ENCODE measurements at regions not wholly inside any gene's neighbourhood (a gene's known extent, or its start where the extent isn't known, plus 50 kb on each side); places are given as distances from the start of the nearest gene placed in this dataset.

GRCh38 chr7:156206174-156206573 lies 393.9 kb upstream of the SHH start:
- H3K4me3 ChIP-seq (ENCODE audit: low read depth, low read length), result no peak overlapping the region
- DNase-seq (ENCODE audit: low read depth), result no peak
- TF ChIP-seq CTCF (IDR thresholded peaks at IDR 0.05; ENCODE audit: control insufficient read depth, extremely low read depth, insufficient read depth), result no peak

DNA sequence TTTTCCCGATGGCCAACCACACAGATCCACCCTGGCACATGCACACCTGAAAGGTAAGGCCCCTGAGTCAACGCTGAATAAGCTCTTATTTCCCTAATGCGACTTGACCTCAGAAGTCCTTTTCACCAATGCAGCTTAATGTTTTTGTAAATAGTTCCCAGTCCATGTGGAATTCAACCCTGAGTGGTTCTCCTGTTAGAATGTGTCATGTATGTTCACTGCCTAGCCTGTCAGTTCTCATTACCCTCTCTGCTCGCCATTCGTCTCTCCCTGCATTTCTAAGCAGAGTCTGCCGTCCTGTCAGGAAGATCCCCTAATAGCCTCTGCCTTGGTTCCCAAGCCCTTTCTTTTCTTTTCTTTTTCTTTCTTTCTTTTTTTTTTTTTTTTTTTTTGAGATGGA lies 392.6 kb upstream of the SHH start:
- no peak for TF ChIP-seq CTCF (IDR thresholded peaks at IDR 0.05; ENCODE audit: control insufficient read depth, extremely low read depth, insufficient read depth)
- no peak for DNase-seq (ENCODE audit: low read depth)
- H3K4me3 ChIP-seq (ENCODE audit: low read depth, low read length), result no peak overlapping the region

DNA sequence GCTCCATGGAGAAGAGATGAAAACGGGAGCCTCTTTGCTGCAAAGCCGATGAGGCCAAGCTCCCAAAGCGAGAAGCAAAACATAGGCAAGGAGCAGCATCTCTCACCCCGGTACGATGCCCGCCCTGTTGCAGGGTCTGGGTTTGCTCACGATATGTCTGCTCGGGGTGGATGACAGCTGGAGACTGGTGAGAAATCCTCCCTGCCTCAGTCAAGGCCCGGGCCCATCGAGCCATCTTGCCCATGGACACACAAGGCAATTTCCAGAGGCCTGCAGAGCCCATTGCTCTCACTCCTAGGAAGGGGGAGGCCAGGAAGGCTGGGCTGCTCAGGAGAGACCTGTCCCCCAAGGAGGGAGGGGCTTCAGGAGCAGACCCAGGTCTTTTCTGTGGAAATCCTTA lies 391.7 kb upstream of the SHH start:
- no peak for TF ChIP-seq CTCF (IDR thresholded peaks at IDR 0.05; ENCODE audit: control insufficient read depth, extremely low read depth, insufficient read depth)
- H3K4me3 ChIP-seq (ENCODE audit: low read depth, low read length), result no peak overlapping the region

GRCh38 chr7:156198277-156198676 lies 386.0 kb upstream of the SHH start:
- no peak for TF ChIP-seq CTCF (IDR thresholded peaks at IDR 0.05; ENCODE audit: control insufficient read depth, extremely low read depth, insufficient read depth)
- H3K4me3 ChIP-seq (ENCODE audit: low read depth, low read length), result no peak overlapping the region
- DNase-seq (ENCODE audit: low read depth), result no peak

More for the DNA sequence above, 391.7 kb upstream of the SHH start:
- no peak for DNase-seq (ENCODE audit: low read depth)

DNA sequence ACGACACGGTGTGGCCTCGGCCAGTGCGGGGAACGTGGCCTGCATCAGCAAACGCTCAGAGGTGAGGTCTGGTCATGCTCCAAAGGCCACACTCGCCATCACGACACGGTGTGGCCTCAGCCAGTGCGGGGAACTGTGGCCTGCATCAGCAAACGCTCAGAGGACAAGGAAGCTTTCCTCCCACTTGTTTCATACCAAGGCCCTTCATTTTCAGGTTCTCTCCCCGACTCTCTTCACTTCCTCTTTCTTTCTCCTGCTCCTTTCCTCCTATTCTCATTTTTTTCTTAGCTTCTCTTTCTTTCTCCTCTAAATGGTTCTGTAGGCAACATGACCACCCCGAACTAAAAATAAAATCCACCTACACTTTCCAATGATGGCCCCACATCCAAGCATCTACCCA lies 384.4 kb upstream of the SHH start:
- no peak for TF ChIP-seq CTCF (IDR thresholded peaks at IDR 0.05; ENCODE audit: control insufficient read depth, extremely low read depth, insufficient read depth)
- no peak overlapping the region for H3K4me3 ChIP-seq (ENCODE audit: low read depth, low read length)
- no peak for DNase-seq (ENCODE audit: low read depth)

GRCh38 chr7:156195276-156195675 lies 383.0 kb upstream of the SHH start:
- H3K4me3 ChIP-seq (ENCODE audit: low read depth, low read length), result no peak overlapping the region
- TF ChIP-seq CTCF (IDR thresholded peaks at IDR 0.05; ENCODE audit: control insufficient read depth, extremely low read depth, insufficient read depth), result no peak
- DNase-seq (ENCODE audit: low read depth), result no peak

GRCh38 chr7:156194813-156195212 lies 382.6 kb upstream of the SHH start:
- no peak for DNase-seq (ENCODE audit: low read depth)
- H3K4me3 ChIP-seq (ENCODE audit: low read depth, low read length), result no peak overlapping the region
- TF ChIP-seq CTCF (IDR thresholded peaks at IDR 0.05; ENCODE audit: control insufficient read depth, extremely low read depth, insufficient read depth), result no peak

All from LNCaP clone FGC (cell line).